IMR-90 (cell line): ENCODE measurements at regions not wholly inside any gene's neighbourhood (a gene's known extent, or its start where the extent isn't known, plus 50 kb on each side); places are given as distances from the start of the nearest gene placed in this dataset.

Source experiments
- ATAC-seq: fragments of 200-7000 bp; cut with Tn5 transposase; 2 replicates; pipeline ENCODE4 v1.9.1; 2020; ENCODE audit warnings: low read depth, mild to moderate bottlenecking, moderate library complexity
- BruUV-seq: library from RNA; stranded (reverse); fragments of 400-500 nt; replicated peaks from 2 replicates; lab custom pipeline; 2021; lab: Mats Ljungman, UMichigan
- CTCF ChIA-PET: fragments of 300-600 bp; formaldehyde crosslinking; extraction: SDS; loops from one replicate; lab custom pipeline; 2021; ENCODE audit warnings: antibody characterized with exemption; lab: Yijun Ruan, JAX
- POLR2A ChIA-PET: fragments of 300-600 bp; sonication (Branson Sonifier 250); formaldehyde crosslinking; loops from one replicate; lab custom pipeline; 2022; ENCODE audit warnings: antibody characterized with exemption; ENCODE audit not compliant: unreplicated experiment; lab: Charles Lee
- DNase-seq: peaks from one replicate; pipeline ENCODE4 v3.0.0; 2013
- H2AFZ ChIP-seq: replicated peaks from 2 replicates; pipeline ENCODE3; 2013; ENCODE audit warnings: low read length, mild to moderate bottlenecking; ENCODE audit not compliant: poor library complexity
- H2AK5ac ChIP-seq: 2 replicates; pipeline ENCODE4 v1.6.1; 2013; ENCODE audit warnings: low read depth, low read length, inconsistent platforms
- H2AK9ac ChIP-seq: replicated peaks from 2 replicates; pipeline ENCODE3; 2013; ENCODE audit warnings: mild to moderate bottlenecking, low read depth, low read length, moderate library complexity; ENCODE audit not compliant: poor library complexity
- H2BK120ac ChIP-seq: 2 replicates; pipeline ENCODE4 v1.6.1; 2013; ENCODE audit warnings: low read depth, low read length, inconsistent platforms
- H2BK15ac ChIP-seq: 3 replicates; pipeline ENCODE4 v1.6.1; 2013; ENCODE audit warnings: low read depth, low read length, inconsistent platforms
- H2BK20ac ChIP-seq: 2 replicates; pipeline ENCODE4 v1.6.1; 2013; ENCODE audit warnings: low read depth, mild to moderate bottlenecking, inconsistent platforms, low read length, moderate library complexity
- H2BK5ac ChIP-seq: 2 replicates; pipeline ENCODE4 v1.6.1; 2013; ENCODE audit warnings: mild to moderate bottlenecking, low read depth, low read length, inconsistent platforms; ENCODE audit not compliant: poor library complexity, severe bottlenecking
- H3K14ac ChIP-seq: replicated peaks from 2 replicates; pipeline ENCODE4 v1.6.1; 2013; ENCODE audit warnings: low read depth, low read length, inconsistent platforms
- H3K18ac ChIP-seq: 2 replicates; pipeline ENCODE4 v1.6.1; 2013; ENCODE audit warnings: low read depth, low read length, control low read depth
- H3K23ac ChIP-seq: 2 replicates; pipeline ENCODE4 v1.6.1; 2013; ENCODE audit warnings: low read depth, low read length, inconsistent platforms
- H3K27ac ChIP-seq: 2 replicates; pipeline ENCODE4 v1.5.1; 2013; ENCODE audit warnings: mild to moderate bottlenecking, control low read depth, low read length; ENCODE audit not compliant: insufficient read depth
- H3K27me3 ChIP-seq: 2 replicates; pipeline ENCODE4 v1.6.1; 2013; ENCODE audit warnings: low read length; ENCODE audit not compliant: control insufficient read depth, insufficient read depth
- H3K36me3 ChIP-seq: 2 replicates; pipeline ENCODE4 v1.6.1; 2013; ENCODE audit warnings: low read length, mixed read lengths; ENCODE audit not compliant: control insufficient read depth, insufficient read depth
- H3K4ac ChIP-seq: 2 replicates; pipeline ENCODE4 v1.6.1; 2013; ENCODE audit warnings: low read depth, low read length, inconsistent platforms
- H3K4me1 ChIP-seq: 2 replicates; pipeline ENCODE4 v1.6.1; 2013; ENCODE audit warnings: low read length, mixed read lengths; ENCODE audit not compliant: control insufficient read depth, insufficient read depth
- H3K4me2 ChIP-seq: 2 replicates; pipeline ENCODE4 v1.6.1; 2013; ENCODE audit warnings: low read depth, mild to moderate bottlenecking, control low read depth, low read length, moderate library complexity
- H3K4me3 ChIP-seq: 2 replicates; pipeline ENCODE4 v1.5.1; 2013; ENCODE audit warnings: low read depth, mild to moderate bottlenecking, control low read depth, low read length, moderate library complexity; ENCODE audit not compliant: insufficient read depth
- H3K56ac ChIP-seq: 2 replicates; pipeline ENCODE4 v1.6.1; 2013; ENCODE audit warnings: low read length, inconsistent platforms; ENCODE audit not compliant: insufficient read depth; ENCODE audit errors: extremely low read depth
- H3K79me1 ChIP-seq, 2 experiments: 2 replicates each; pipeline ENCODE4 v1.6.1; 2013; ENCODE audit warnings: low read length in 2 of 2, inconsistent platforms in 1 of 2, low read depth in 1 of 2
- H3K9ac ChIP-seq: 2 replicates; pipeline ENCODE4 v1.6.1; 2013; ENCODE audit warnings: low read depth, low read length, control low read depth
- H3K9me1 ChIP-seq: 2 replicates; pipeline ENCODE4 v1.6.1; 2013; ENCODE audit warnings: low read length, inconsistent platforms; ENCODE audit not compliant: insufficient read depth
- H3K9me3 ChIP-seq: 2 replicates; pipeline ENCODE4 v1.6.1; 2013; ENCODE audit warnings: low read length; ENCODE audit not compliant: control insufficient read depth, insufficient read depth
- H4K20me1 ChIP-seq: 2 replicates; pipeline ENCODE4 v1.6.1; 2013; ENCODE audit warnings: low read length, inconsistent platforms; ENCODE audit not compliant: insufficient read depth
- H4K5ac ChIP-seq: 2 replicates; pipeline ENCODE4 v1.6.1; 2013; ENCODE audit warnings: mild to moderate bottlenecking, low read depth, low read length, control low read depth
- H4K8ac ChIP-seq, 2 experiments: 2 replicates each; pipeline ENCODE4 v1.6.1; 2013; ENCODE audit warnings: low read depth in 2 of 2, low read length in 2 of 2, control low read depth in 1 of 2, inconsistent platforms in 1 of 2
- H4K91ac ChIP-seq: 2 replicates; pipeline ENCODE4 v1.6.1; 2013; ENCODE audit warnings: low read depth, low read length, inconsistent platforms; ENCODE audit not compliant: insufficient read depth
- BHLHE40 ChIP-seq: fragments of 150-350 bp; IDR thresholded peaks from 2 replicates; pipeline ENCODE4 v1.6.1; 2016; ENCODE audit warnings: mild to moderate bottlenecking, low read depth, low read length
- CEBPB ChIP-seq: IDR thresholded peaks from 2 replicates; pipeline ENCODE4 v1.6.1; 2012; ENCODE audit warnings: low read depth, low read length, improper control_type of control experiment
- CTCF ChIP-seq: conservative IDR thresholded peaks from 2 replicates; pipeline ENCODE4 v1.5.1; 2012; ENCODE audit warnings: mild to moderate bottlenecking, low read depth, low read length, improper control_type of control experiment
- ELK1 ChIP-seq: fragments of 150-350 bp; IDR thresholded peaks from 2 replicates; pipeline ENCODE4 v1.6.1; 2016; ENCODE audit warnings: low read depth, mild to moderate bottlenecking, low read length, moderate library complexity, borderline replicate concordance
- FOS ChIP-seq: fragments of 150-350 bp; IDR thresholded peaks from 2 replicates; pipeline ENCODE4 v1.6.1; 2016; ENCODE audit warnings: low read depth, low read length
- MAFK ChIP-seq: IDR thresholded peaks from 2 replicates; pipeline ENCODE4 v1.6.1; 2012; ENCODE audit warnings: low read depth, low read length, improper control_type of control experiment
- MXI1 ChIP-seq: IDR thresholded peaks from 2 replicates; pipeline ENCODE4 v1.6.1; 2012; ENCODE audit warnings: low read depth, mild to moderate bottlenecking, low read length, moderate library complexity, borderline replicate concordance
- NFE2L2 ChIP-seq: fragments of 150-350 bp; IDR thresholded peaks from 2 replicates; pipeline ENCODE4 v1.6.1; 2016; ENCODE audit warnings: low read depth, mild to moderate bottlenecking, low read length
- RCOR1 ChIP-seq: IDR thresholded peaks from 2 replicates; pipeline ENCODE4 v1.6.1; 2012; ENCODE audit warnings: mild to moderate bottlenecking, low read length, improper control_type of control experiment; ENCODE audit not compliant: insufficient replicate concordance
- RFX5 ChIP-seq: IDR thresholded peaks from 2 replicates; pipeline ENCODE4 v1.8.0; 2012; ENCODE audit warnings: low read depth, mild to moderate bottlenecking, low read length, moderate library complexity
- SMC3 ChIP-seq: fragments of 150-350 bp; IDR thresholded peaks from 2 replicates; pipeline ENCODE4 v1.6.1; 2016; ENCODE audit warnings: low read depth, mild to moderate bottlenecking, antibody characterized with exemption, low read length, moderate library complexity
- USF2 ChIP-seq: fragments of 150-350 bp; IDR thresholded peaks from 2 replicates; pipeline ENCODE4 v1.6.1; 2017; ENCODE audit warnings: mild to moderate bottlenecking, antibody characterized with exemption, low read length, low read depth
- WGBS, 2 experiments: methylation state at CpG; one replicate each; pipeline versions ENCODE4 v1.1.5 to v1.1.7; 2013; ENCODE audit warnings: missing lambda C conversion rate in 2 of 2; ENCODE audit not compliant: insufficient read length in 1 of 2; ENCODE audit errors: extremely low coverage in 2 of 2; 5-methylcytosine and 5-hydroxymethylcytosine counted together
- dilution Hi-C: fragments of 300-500 bp; cut with HindIII; formaldehyde crosslinking; loops from one replicate; pipeline ENCODE4 v1.14.3; 2018; ENCODE audit warnings: low sequenced_read_pairs; ENCODE audit not compliant: unreplicated experiment
- in situ Hi-C: fragments of 300-500 bp; cut with MboI; formaldehyde crosslinking; loops from 3 replicates; pipeline ENCODE4 v1.14.3; 2019; ENCODE audit warnings: low sequenced_read_pairs, inconsistent platforms, mixed read lengths
- intact Hi-C: fragments of 100-400 bp; cut with micrococcal nuclease; formaldehyde crosslinking; loops from 2 replicates; pipeline ENCODE4 v1.10.0; 2022

GRCh38 chr3:40672861-40673260, 148.1 kb downstream of the ZNF621 start:
- no peak overlapping the region for H3K4ac ChIP-seq
- ATAC-seq = no peak
- H2AK5ac ChIP-seq = no peak overlapping the region
- H4K5ac ChIP-seq = no peak overlapping the region
- H3K23ac ChIP-seq = no peak overlapping the region
- ChIA-PET POLR2A (no interaction called here), CTCF (no interaction called here)
- BruUV-seq = no TSS peak
- no peak overlapping the region for H3K56ac ChIP-seq
- H2AFZ ChIP-seq = no peak overlapping the region
- H3K4me3 ChIP-seq = no peak overlapping the region
- no peaks in the 10 kb centered on the region for H3K9me1 ChIP-seq
- H3K18ac ChIP-seq = no peak overlapping the region
- no peak overlapping the region for H2BK15ac ChIP-seq
- no peak overlapping the region for H4K8ac ChIP-seq
- H3K9me3 ChIP-seq = no peaks in the 10 kb centered on the region
- no peak overlapping the region for H2AK9ac ChIP-seq
- in situ Hi-C loops (no loop called here), intact Hi-C loops (no loop called here), dilution Hi-C loops (no loop called here)
- TF ChIP-seq USF2 (no peak), MXI1 (no peak), NFE2L2 (no peak), ELK1 (no peak), CTCF (no peak), MAFK (no peak), BHLHE40 (no peak), RFX5 (no peak), RCOR1 (no peak), SMC3 (no peak), FOS (no peak), CEBPB (no peak)
- no peaks in the 10 kb centered on the region for H4K20me1 ChIP-seq
- H3K4me1 ChIP-seq = no peaks in the 10 kb centered on the region
- H2BK5ac ChIP-seq = no peak overlapping the region
- no peak overlapping the region for H3K4me2 ChIP-seq
- H3K14ac ChIP-seq = no peak overlapping the region
- H2BK20ac ChIP-seq = no peak overlapping the region
- H4K91ac ChIP-seq = no peak overlapping the region
- H3K27ac ChIP-seq = no peak overlapping the region
- H3K79me1 ChIP-seq = no peaks in the 10 kb centered on the region
- no peak for DNase-seq
- H2BK120ac ChIP-seq = no peak overlapping the region
- no peaks in the 10 kb centered on the region for H3K27me3 ChIP-seq
- no CpG with 5 or more reads among the region's 1 CpG for WGBS, 2 experiments
- no peaks in the 10 kb centered on the region for H3K36me3 ChIP-seq
- H3K9ac ChIP-seq = no peak overlapping the region
